GM23248 (cell line): ENCODE measurements at regions not wholly inside any gene's neighbourhood (a gene's known extent, or its start where the extent isn't known, plus 50 kb on each side); places are given as distances from the start of the nearest gene placed in this dataset.

Experiments used
- EZH2 ChIP-seq: fragments of 200-600 bp; sonication (generic); IDR thresholded peaks from 2 replicates; pipeline ENCODE4 v1.6.1; 2018; ENCODE audit warnings: antibody characterized with exemption, mild to moderate bottlenecking; ENCODE audit not compliant: insufficient read depth, poor library complexity, severe bottlenecking
- EZH2phosphoT487 ChIP-seq: fragments of 200-600 bp; sonication (generic); IDR thresholded peaks from 2 replicates; pipeline ENCODE4 v1.6.1; 2018; ENCODE audit warnings: antibody characterized with exemption, moderate library complexity, mild to moderate bottlenecking, low read depth; ENCODE audit not compliant: insufficient read depth

DNA sequence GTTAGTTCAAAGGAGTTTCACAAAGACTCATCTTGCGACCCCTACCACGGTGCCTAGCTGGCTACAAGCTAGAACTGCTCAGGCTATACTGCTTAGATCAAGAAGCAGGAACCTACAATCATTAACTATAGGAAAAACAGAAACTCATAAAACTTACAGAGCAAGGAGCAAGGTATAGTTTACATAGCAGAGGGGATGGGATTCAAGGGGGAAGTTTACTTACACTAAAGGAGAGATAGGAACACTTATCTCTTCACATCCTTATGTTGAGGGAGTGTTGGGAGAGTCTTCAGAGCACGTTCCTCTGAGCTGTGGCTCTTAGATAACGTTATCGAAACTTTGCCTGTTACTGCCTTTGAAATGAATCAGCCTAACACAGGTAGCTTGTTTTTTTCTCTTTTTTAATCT, 58.1 kb downstream of the FSCB start:
- TF ChIP-seq EZH2 (no peak), EZH2phosphoT487 (no peak)
